HG03095 (cell line): ENCODE measurements at regions not wholly inside any gene's neighbourhood (a gene's known extent, or its start where the extent isn't known, plus 50 kb on each side); places are given as distances from the start of the nearest gene placed in this dataset.
"Not testable (repeated sequence)": the region's sequence is repeated elsewhere in the genome, so short reads cannot be mapped to it uniquely, and the experiment has no call there.

Source experiments
- ATAC-seq: cut with Tn5 transposase; IDR thresholded peaks from one replicate; pipeline ENCODE4 v1.9.1; 2021; ENCODE audit warnings: moderate library complexity; ENCODE audit not compliant: unreplicated experiment

GRCh38 chr6:125586074-125586473 lies 163.4 kb upstream of the HEY2 start:
- ATAC-seq: no peak

DNA sequence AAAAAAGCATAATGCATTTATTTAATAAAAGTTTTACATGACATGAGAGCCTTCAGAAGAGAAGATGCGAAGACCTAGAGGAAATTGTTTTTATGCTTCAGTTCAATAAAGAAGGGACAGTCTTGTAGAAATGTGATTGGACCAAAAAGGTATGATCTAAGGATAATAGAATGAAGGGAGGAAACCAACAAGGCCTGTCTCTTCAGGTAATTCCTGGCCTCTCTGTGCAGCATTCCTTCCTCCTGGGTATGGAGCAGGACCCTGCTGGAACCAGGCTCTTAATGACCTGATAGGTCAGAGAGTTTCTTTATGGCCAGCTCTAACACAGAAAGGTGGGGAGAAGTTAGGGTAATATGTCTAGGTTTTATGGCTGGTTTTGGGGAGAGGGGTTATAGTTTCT lies 162.8 kb upstream of the HEY2 start:
- ATAC-seq: no peak

GRCh38 chr6:125587666-125588632 lies 161.5 kb upstream of the HEY2 start:
- ATAC-seq: no peak

DNA sequence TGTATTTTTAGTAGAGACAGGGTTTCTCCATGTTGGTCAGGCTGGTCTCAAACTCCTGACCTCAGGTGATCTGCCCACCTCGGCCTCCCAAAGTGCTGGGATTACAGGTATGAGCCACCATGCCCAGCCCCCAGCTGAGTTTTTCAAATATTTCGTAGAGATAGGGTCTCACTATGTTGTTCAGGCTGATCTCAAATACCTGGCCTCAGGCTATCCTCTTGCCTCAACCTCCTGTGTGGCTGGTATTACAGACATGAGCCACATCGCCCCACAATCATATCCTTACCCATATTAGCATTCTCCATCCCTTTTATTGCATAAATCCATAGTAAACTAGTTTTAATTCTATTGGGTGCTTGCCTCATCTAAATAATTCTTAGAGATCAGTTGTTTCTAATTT lies 157.6 kb upstream of the HEY2 start:
- not testable (repeated sequence) for ATAC-seq

GRCh38 chr6:125593746-125594145 lies 155.7 kb upstream of the HEY2 start:
- ATAC-seq: no peak

- ATAC-seq: no peak
Measured at GRCh38 chr6:125596020-125596419, 153.4 kb upstream of the HEY2 start.

GRCh38 chr6:125597411-125598253 lies 151.8 kb upstream of the HEY2 start:
- no peak for ATAC-seq

- no peak for ATAC-seq
Measured at GRCh38 chr6:125598422-125598821, 151.0 kb upstream of the HEY2 start.

DNA sequence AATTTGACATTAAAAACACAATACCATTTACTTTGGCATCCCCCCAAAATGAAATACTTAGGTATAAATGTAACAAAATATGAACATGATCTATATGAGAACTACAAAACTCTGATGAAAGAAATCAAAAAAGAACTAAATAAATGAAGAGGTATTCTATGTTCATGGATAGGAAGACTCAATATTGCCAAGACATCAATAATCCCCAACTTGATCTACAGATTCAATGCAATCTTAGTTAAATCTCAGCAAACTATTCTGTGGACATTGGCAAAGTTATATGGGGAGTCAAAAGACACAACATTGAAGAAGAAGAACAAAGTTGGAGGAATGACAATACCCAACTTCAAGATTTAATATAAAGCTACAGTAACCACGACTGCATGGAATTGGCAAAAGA lies 145.2 kb upstream of the HEY2 start:
- no peak for ATAC-seq

- no peak for ATAC-seq
Measured at GRCh38 chr6:125611573-125612344, 137.7 kb upstream of the HEY2 start.

- no peak for ATAC-seq
Measured at GRCh38 chr6:125612345-125612846, 137.0 kb upstream of the HEY2 start.

DNA sequence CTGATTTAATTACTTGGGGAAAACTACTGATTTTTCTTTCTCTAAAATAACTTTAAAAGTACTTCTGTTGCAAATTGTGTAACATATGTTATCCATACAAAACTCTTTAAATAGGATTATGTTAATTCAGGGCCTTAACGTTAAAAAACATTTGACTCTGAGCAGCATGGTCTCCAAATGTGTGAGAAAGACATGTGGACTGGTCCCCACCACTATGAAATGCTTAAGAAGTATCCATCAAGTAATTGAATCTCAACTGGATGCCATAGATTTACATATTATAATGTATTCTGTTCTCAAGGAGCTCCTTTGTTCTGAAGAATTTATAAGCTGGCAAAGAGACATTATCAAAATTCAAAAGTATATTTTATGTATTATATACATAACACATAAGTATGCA lies 130.8 kb upstream of the HEY2 start:
- ATAC-seq: no peak

GRCh38 chr6:125623085-125623484 lies 126.3 kb upstream of the HEY2 start:
- no peak for ATAC-seq

DNA sequence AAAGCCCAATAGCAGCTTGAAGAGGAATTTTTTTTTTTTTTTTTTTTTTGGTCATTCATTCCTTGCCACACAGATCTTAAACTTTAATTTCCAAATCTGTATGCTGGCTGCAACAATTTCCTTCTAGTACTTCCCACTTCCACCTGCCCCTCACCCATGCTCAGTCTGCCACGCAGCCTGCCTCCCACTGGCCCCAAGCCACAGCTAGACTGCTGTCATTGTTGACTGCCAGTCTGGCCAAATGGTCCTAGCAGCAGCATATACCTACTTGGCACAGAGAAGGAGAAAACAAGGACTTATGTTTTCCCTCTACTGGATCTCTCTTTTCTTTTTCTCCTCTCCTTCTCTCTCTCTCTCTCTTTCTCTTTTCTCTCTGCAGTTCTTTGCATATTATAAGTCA lies 118.3 kb upstream of the HEY2 start:
- ATAC-seq: no peak

DNA sequence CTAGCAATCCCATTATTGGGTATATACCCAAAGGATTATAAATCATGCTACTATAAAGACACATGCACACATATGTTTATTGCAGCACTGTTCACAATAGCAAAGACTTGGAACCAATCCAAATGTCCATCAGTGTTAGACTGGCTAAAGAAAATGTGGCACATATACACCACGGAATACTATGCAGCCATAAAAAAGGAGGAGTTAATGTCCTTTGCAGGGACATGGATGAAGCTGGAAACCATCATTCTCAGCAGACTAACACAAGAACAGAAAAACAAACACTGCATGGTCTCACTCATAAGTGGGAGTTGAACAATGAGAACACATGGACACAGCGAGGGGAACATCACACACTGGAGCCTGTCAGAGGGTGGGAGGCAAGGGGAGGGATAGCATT lies 113.4 kb upstream of the HEY2 start:
- ATAC-seq: not testable (repeated sequence)

DNA sequence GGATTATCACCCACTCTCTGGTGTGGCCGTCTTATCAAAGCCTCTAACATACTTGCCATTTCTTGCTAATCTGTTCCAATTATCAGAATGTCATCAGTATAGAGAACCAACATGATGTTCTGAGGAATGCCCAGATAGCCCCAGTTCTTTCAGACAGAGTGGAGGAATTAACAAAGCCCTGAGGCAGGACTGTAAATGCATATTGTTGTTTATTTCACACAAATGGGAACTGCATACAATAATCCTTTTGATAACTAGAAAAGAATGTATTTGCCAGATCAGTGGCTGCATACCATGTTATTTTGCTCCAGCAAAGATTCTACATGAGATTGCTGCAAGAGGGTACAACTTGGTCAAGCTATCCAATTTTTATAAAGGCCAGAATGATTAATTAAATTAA lies 112.8 kb upstream of the HEY2 start:
- no peak for ATAC-seq

- no peak for ATAC-seq
Measured at GRCh38 chr6:125637207-125637606, 112.2 kb upstream of the HEY2 start.

DNA sequence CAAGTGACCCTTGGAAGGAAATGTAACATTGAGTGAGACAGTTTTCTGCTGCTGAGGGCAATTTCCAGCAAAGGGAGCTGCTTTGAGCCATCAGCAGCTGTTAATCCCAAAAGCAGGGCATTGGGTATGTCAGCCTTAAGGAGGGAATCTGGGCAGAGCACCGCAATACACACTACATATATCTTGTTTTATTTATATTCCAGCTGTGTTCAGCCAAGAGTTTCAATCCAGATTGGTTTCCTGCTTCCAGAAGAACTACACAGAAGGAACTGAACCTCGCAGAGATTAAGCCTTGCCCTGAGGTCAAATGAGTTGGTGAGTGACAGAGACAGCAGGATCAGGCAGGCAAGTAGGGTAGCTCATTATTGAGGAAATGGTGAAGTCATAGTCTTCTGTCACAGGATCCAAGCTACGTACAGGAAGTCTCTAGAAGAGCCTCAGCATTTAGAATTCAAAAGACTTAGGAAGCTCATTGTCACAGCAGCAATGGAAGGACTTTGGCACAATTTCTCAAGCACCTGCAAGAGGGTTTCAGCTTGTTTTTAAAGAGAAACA lies 109.9 kb upstream of the HEY2 start:
- no peak for ATAC-seq

DNA sequence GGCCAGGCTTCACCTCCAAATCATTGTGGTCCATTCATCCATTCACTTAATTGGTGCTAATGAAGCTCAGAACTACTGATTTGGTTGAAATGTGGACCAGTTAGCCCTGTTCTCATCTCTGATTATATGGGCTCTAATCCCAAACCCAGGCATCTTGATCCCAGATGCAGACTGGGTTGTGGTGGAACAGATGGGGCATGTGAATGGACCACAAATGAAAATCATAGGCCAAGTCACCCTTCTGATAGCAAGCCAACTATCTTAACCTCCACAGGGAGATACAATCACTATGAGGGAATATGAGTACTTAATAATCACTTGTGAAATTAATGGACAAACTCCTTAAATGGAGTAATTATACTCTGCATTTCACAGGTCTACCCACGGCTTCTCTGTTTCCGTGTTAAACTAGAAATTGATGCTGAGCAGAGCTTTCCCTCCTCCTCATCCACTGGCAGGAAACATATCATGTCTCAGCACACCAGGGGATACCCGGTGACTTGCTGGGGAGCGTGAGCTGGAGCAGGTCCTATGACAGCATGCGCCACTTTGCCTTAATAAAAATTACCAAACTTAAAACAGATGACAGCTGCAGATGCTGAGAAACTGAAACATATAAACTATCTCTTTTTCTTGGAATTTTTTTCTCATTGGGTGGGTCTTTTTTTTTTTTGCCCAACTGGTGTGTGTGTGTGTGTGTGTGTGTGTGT lies 108.8 kb upstream of the HEY2 start:
- no peak for ATAC-seq
